Thoracic aorta (tissue), 2 donors: ENCODE measurements at regions not wholly inside any gene's neighbourhood (a gene's known extent, or its start where the extent isn't known, plus 50 kb on each side); places are given as distances from the start of the nearest gene placed in this dataset.
A peak's percentile ranks its signal among the peaks of the same experiment; 100 is the strongest.

ENCODE experiments used
- ATAC-seq: fragments of 150-250 bp; one replicate; pipeline ENCODE4 v1.8.0; 2017; ENCODE audit warnings: low read depth; ENCODE audit not compliant: insufficient number of reproducible peaks, low FRiP score
- DNase-seq: peaks from one replicate; pipeline ENCODE4 v3.0.0-alpha.2; 2020; ENCODE audit warnings: low spot score
- H3K27ac ChIP-seq, 2 donors: fragments of 200-600 bp; sonication (generic); 1 replicate in 1 of 2; 2 replicates in 1 of 2; pipeline ENCODE4 v1.5.1; 2016; ENCODE audit warnings: mild to moderate bottlenecking in 2 of 2, moderate library complexity in 2 of 2
- H3K27me3 ChIP-seq: fragments of 200-600 bp; sonication (generic); replicated peaks from 2 replicates; pipeline ENCODE4 v1.6.0; 2016; ENCODE audit warnings: mild to moderate bottlenecking; ENCODE audit not compliant: insufficient read depth
- H3K36me3 ChIP-seq: fragments of 200-600 bp; sonication (generic); one replicate; pipeline ENCODE4 v1.5.1; 2016
- H3K4me1 ChIP-seq, 2 donors: fragments of 200-600 bp; sonication (generic); 1 replicate in 1 of 2; 2 replicates in 1 of 2; pipeline versions ENCODE4 v1.5.1 to v1.6.0; 2016; ENCODE audit warnings: low read depth in 2 of 2, mild to moderate bottlenecking in 1 of 2; ENCODE audit not compliant: control insufficient read depth in 1 of 2
- H3K4me3 ChIP-seq: fragments of 200-600 bp; sonication (generic); 2 replicates; pipeline ENCODE4 v1.5.1; 2016; ENCODE audit warnings: mild to moderate bottlenecking
- H3K9me3 ChIP-seq: fragments of 200-600 bp; sonication (generic); 2 replicates; pipeline ENCODE4 v1.5.1; 2016
- TF ChIP-seq, protein P1 (sequence below): fragments of 200-600 bp; sonication (generic); IDR thresholded peaks from one replicate; pipeline ENCODE4 v1.5.1; 2019; ENCODE audit warnings: antibody characterized with exemption

DNA sequence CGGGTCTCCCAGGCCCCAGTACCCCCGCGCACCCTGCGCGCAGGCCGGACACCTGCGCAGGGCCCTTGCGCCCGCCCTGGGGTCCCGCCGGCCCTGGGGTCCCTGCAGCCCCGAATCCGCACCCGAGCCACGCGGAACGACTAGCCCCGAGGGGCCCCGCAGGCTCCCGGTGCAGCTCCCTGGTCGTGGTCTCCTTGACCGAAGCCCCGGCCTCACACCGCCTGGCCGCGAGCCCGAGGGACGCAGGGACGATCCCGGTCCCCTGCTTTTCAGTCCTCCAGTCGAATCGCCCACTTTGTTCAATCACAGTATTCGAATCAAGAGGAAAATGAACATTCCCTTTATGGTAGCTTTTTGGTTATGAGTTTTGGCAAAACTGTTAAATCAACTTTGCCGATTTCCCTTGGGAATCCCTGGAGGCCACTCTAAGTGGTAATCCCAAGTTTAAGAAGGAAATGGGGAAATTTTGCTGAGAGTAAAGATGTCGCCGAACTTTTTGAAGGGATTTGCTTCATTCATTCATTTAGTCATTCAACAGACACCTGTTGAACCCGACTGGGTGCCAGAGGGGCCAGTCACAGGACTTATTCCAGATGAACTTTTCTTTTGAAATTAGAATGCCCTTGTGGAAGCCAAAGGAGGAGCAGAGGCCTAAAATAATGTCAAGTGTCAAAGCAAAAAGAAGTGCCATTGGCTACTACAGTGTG lies 75.0 kb downstream of the ZIC5 start:
- no peaks in the 10 kb centered on the region for H3K27me3 ChIP-seq
- TF ChIP-seq, protein P1, sequence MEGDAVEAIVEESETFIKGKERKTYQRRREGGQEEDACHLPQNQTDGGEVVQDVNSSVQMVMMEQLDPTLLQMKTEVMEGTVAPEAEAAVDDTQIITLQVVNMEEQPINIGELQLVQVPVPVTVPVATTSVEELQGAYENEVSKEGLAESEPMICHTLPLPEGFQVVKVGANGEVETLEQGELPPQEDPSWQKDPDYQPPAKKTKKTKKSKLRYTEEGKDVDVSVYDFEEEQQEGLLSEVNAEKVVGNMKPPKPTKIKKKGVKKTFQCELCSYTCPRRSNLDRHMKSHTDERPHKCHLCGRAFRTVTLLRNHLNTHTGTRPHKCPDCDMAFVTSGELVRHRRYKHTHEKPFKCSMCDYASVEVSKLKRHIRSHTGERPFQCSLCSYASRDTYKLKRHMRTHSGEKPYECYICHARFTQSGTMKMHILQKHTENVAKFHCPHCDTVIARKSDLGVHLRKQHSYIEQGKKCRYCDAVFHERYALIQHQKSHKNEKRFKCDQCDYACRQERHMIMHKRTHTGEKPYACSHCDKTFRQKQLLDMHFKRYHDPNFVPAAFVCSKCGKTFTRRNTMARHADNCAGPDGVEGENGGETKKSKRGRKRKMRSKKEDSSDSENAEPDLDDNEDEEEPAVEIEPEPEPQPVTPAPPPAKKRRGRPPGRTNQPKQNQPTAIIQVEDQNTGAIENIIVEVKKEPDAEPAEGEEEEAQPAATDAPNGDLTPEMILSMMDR: no peak

DNA sequence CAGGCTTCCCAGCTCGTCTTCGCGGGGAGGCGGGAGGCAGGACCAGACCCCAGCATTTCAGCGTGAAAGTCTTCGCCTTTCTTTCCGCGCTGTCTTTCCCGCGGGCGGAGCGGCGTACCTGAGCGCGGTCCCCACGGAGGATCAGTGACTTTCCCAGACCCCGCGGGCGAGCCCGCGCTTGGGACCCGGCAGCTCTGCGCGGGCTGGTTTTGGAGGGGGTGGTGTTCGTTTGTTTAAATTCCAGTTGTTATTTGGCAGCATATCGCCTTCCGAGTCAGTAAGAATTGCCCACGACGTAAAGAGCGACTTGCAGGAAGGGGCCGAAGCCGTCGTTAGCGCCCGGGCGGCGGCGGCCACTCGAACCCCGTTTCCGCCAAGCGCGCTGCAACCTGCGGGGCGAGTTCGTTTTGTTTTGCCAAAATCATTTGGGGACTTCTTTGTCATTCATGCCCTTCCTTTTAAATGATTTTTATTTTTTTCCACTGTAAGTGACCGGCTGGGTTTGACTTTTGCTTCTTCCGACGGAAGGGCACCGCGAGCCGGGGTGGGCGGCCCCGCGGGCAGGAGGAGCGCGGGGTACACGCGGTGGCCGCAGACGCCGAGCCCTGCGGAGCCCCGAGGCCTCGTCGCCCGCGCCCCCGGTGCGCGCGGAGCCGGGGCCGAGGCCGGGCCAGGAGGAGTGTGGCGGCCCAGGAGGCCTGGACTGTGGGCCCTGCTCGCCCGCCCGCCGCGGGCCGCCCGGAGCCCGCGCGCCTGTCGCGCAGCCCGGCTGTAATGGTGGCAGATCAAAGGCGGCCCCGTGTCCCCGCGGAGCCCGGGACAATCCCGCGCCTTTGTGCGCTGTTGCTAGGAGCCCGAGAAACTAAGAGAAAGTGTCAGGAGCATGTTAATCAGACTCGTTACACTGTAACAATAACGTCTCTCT lies 75.9 kb downstream of the ZIC5 start:
- H3K27ac ChIP-seq: no peak overlapping the region
- TF ChIP-seq, protein P1: no peak
- no peak for DNase-seq
- peak overlapping the region; percentile 71 for H3K4me3 ChIP-seq
- H3K27me3 ChIP-seq: no peaks in the 10 kb centered on the region
- ATAC-seq: no peak
- H3K36me3 ChIP-seq: no peaks in the 10 kb centered on the region
- no peaks in the 10 kb centered on the region for H3K9me3 ChIP-seq
- peaks cover 8 to 10% of the 10 kb centered on the region in 2 donors for H3K4me1 ChIP-seq

More for the DNA sequence above, 75.0 kb downstream of the ZIC5 start:
- ATAC-seq (no peak), DNase-seq (no peak)
- Histone ChIP-seq H3K4me3 (peak overlapping the region; percentile 71), H3K4me1 (peaks cover 8 to 10% of the 10 kb centered on the region in 2 donors), H3K9me3 (no peaks in the 10 kb centered on the region), H3K27ac (no peak overlapping the region), H3K36me3 (no peaks in the 10 kb centered on the region)

DNA sequence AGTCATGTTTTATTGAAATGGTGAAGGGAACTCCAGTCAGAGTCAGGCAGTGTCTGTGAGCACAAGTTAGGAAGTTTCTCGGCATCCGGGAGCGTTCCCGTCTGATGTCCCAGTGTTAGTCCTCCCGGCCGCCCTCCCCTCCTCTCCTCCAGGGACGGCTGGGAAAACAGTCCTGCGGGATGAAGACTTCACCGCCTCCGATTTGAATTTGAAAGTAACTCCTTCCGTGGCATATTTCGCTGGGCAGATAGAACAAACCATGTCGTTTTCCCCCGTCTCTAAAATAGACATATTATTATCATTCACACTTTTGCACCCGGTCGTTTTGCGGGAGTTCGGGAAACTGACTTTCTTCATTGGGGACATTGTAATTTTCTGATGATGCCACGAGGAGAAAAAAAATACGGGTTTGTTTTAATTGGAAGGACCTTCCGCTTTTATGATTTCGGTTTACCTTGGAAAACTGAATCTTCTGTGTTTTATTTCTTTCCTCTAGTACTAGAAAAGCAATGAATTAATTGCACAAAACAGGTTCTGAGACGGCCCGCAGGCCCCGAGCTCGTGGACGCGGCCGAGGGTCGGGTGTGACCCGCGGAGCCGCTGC lies 76.6 kb downstream of the ZIC5 start:
- ATAC-seq (no peak), DNase-seq (no peak)
- TF ChIP-seq, protein P1: no peak
- Histone ChIP-seq H3K36me3 (no peaks in the 10 kb centered on the region), H3K4me1 (peaks cover 8 to 10% of the 10 kb centered on the region in 2 donors), H3K4me3 (peak overlapping the region; percentile 71), H3K27ac (no peak overlapping the region), H3K27me3 (no peaks in the 10 kb centered on the region), H3K9me3 (no peaks in the 10 kb centered on the region)

DNA sequence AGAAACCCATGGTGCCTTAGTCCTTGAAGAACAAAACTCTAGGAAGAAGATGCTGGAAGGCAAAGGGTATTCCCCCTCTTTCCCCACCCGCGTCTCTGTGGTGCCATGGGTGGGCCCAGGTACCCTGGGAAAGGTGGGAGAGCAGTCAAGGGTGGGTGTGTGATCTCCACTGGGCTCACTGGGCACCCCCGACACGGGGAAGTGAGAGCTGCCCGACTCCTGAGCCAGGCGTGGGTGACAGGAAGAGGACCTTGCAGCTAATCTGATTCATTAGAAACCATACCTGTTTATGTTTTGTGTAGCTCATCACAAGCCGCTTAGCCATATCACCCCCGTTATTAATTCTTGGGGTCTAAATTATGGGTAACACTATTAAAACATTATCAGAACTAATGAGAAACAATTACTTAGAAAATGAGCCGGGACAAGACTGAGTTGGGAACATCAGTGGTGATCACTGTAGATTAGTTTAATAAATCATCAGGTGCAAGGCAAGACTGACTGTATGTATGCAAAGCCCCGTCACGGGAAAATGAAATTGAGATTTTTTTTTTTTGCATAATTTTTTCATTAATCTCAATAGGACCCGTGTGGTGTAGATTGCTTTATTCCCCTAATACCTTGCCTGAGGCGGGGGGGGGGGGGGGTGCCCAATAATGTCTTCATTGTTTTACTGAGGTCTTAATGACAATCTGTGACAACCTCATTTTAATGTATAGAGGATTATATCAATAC lies 77.3 kb downstream of the ZIC5 start:
- Histone ChIP-seq H3K4me1 (peaks cover 8 to 10% of the 10 kb centered on the region in 2 donors), H3K27me3 (no peaks in the 10 kb centered on the region), H3K27ac (no peak overlapping the region), H3K9me3 (no peaks in the 10 kb centered on the region), H3K4me3 (no peak overlapping the region), H3K36me3 (no peaks in the 10 kb centered on the region)
- TF ChIP-seq, protein P1: no peak
- ATAC-seq: no peak
- DNase-seq: no peak
